ENCODE measurements at regions not wholly inside any gene's neighbourhood (a gene's known extent, or its start where the extent isn't known, plus 50 kb on each side); places are given as distances from the start of the nearest gene placed in this dataset.
A peak's percentile ranks its signal among the peaks of the same experiment; 100 is the strongest.

DNA sequence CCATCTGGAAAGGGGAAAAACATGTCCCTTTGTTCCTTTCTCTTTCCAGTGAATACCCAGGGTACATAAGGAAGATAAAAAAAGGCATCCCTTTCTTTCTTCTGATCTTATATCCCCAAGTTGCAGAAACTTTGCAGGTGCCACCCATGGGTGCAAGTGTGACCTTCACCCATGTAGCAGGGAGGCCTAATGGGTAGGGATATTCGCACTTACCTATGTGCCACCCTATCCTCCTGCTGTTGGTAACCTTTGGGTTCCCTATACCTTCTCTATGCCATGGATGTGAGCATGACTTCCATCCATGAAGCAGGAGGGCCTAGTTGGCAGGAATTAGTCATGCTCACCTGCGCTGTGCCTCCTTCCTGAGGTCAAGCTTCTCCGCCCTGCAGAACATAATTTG is 59.2 kb upstream of the C15orf39 start:
- intact Hi-C loops (cut with DNase I), result no loop called here
- Histone ChIP-seq H3K4me3 (no peak overlapping the region), H3K27me3 (no peaks in the 10 kb centered on the region), H3K9me3 (replicated peaks in 1 of 3) (peaks cover 0 to 32% (median 0%) of the 10 kb centered on the region in 3 donors), H3K27ac (no peak overlapping the region), H3K36me3 (replicated peaks in 1 of 2) (no peaks in the 10 kb centered on the region), H3K4me1 (replicated peaks in 1 of 2) (peaks cover 8 to 15% of the 10 kb centered on the region in 2 donors)
- 92 to 96% (median 94%) methylated on average over 3 of the region's 3 CpGs for WGBS, 4 donors
- TF ChIP-seq, protein P1, sequence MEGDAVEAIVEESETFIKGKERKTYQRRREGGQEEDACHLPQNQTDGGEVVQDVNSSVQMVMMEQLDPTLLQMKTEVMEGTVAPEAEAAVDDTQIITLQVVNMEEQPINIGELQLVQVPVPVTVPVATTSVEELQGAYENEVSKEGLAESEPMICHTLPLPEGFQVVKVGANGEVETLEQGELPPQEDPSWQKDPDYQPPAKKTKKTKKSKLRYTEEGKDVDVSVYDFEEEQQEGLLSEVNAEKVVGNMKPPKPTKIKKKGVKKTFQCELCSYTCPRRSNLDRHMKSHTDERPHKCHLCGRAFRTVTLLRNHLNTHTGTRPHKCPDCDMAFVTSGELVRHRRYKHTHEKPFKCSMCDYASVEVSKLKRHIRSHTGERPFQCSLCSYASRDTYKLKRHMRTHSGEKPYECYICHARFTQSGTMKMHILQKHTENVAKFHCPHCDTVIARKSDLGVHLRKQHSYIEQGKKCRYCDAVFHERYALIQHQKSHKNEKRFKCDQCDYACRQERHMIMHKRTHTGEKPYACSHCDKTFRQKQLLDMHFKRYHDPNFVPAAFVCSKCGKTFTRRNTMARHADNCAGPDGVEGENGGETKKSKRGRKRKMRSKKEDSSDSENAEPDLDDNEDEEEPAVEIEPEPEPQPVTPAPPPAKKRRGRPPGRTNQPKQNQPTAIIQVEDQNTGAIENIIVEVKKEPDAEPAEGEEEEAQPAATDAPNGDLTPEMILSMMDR (IDR thresholded peaks at IDR 0.05), result no peak
- peak in 1 of 7 donors; percentile 17 for DNase-seq

DNA sequence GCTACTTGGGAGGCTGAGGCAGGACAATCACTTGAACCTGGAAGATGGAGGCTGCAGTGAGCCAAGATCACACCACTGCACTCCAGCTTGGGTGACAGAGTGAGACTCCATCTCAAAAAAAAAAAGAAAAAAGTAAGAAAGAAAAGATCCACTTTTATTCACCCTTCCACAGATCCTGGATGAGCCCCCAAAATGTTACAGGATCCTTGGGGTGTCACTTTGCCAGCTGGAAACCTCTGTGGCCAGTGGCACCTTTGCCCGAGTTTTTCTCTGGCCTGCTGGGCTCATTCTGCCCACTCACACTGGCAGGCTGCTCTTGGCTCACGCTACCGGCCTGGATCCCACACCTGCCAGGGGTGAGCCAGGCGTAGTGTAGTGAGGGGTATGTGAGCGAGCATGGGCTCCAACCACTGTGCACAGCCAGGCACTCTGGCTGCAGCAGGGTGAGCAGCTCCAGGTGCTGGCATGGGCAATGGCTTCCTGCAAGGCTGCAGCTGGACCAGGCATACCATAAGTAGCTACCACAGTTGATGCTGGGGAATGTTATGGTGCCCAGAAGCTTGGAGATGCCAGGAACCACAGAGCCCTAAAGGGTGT is 57.8 kb upstream of the C15orf39 start:
- Histone ChIP-seq H3K4me1 (replicated peaks in 1 of 2) (peaks cover 8 to 15% of the 10 kb centered on the region in 2 donors), H3K4me3 (no peak overlapping the region), H3K9me3 (replicated peaks in 1 of 3) (peaks cover 0 to 32% (median 0%) of the 10 kb centered on the region in 3 donors), H3K36me3 (replicated peaks in 1 of 2) (no peaks in the 10 kb centered on the region), H3K27ac (no peak overlapping the region), H3K27me3 (no peaks in the 10 kb centered on the region)
- no peak for TF ChIP-seq POLR2A (IDR thresholded peaks at IDR 0.05)
- TF ChIP-seq, protein P1 (IDR thresholded peaks at IDR 0.05), result no peak
- no peak for DNase-seq
- intact Hi-C loops (cut with DNase I), result no loop called here
- 89 to 96% (median 91%) methylated on average over 5 of the region's 5 CpGs for WGBS, 4 donors

DNA sequence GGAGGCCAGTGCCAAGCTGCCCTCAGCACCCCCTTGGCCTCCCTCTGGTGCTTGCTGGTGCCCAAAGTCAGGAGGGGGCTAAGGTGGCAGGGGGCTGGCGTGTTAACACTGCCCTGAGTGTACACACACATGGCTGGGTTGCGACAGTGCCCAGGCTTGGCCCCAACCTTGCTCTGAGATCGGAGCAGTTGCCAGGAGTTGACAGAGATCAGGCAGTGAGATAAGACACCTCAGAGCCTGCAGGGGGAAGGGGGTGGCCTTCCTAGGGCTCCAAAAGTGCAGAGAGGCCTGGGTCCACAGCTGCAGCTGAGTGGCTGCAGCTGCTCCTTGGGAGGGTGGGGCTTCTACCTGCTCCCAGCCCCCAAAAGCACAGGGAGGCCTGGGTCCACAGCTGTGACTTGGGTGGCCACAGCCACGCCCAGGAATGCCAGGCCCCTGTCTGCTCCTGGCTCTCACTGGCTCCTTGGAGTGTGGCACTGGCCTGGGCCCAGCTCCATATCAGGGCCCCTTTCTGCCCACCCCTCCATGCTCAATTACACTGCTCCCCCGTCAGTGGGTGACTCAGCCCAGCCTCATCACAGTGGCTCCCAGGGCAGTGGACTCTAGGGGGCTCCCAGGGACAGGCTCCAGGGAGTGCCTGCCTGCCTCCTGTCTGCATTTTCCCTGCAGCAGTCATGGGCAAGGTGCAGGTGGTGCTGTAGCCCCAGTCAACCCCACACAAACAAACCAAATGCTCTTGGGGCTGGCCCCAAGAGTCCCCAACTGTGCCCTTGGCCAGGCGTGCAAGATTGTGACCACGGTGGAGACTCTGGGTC is 56.4 kb upstream of the C15orf39 start:
- Histone ChIP-seq H3K4me1 (replicated peaks in 1 of 2) (peaks cover 4 to 8% of the 10 kb centered on the region in 2 donors), H3K27me3 (no peaks in the 10 kb centered on the region), H3K9me3 (replicated peaks in 1 of 3) (peaks cover 0 to 32% (median 0%) of the 10 kb centered on the region in 3 donors), H3K27ac (no peak overlapping the region), H3K36me3 (replicated peaks in 1 of 2) (no peaks in the 10 kb centered on the region), H3K4me3 (no peak overlapping the region)
- TF ChIP-seq, protein P1 (IDR thresholded peaks at IDR 0.05), result no peak
- TF ChIP-seq POLR2A (IDR thresholded peaks at IDR 0.05), result no peak
- peak in 4 of 7 donors; percentile 32 to 66 (median 44) for DNase-seq
- intact Hi-C loops (cut with DNase I), result no loop called here
- 0 to 57% (median 39%) methylated on average over 1 to 7 of the region's 7 CpGs for WGBS, 4 donors

DNA sequence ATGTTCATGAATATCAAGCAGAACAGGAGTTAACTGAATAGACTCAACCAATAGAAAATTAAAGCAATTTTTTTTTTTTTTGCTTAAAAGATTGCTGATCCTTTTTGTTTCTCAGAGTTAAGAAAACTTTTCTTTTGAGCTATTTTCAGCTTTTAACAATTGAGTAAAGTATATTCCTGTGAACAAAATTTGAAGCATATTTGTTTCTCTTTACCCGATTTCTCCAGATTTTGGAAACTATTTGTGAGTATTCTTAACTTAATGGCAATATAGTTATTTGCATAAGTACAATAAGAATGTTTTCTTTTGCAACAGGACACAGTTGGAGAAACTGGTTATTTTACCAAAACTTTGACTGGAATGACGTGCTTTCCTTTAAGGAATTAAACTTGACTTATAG is 53.4 kb upstream of the C15orf39 start:
- intact Hi-C loops (cut with DNase I), result no loop called here
- 93 to 99% (median 95%) methylated on average over 2 of the region's 2 CpGs for WGBS, 4 donors
- peaks cover 0 to 18% (median 0%) of the 10 kb centered on the region in 3 donors for H3K9me3 ChIP-seq (replicated peaks in 1 of 3)

More for the DNA sequence above, 53.4 kb upstream of the C15orf39 start:
- H3K27ac ChIP-seq, result no peak overlapping the region
- H3K36me3 ChIP-seq (replicated peaks in 1 of 2), result no peaks in the 10 kb centered on the region
- no peak for DNase-seq
- TF ChIP-seq, protein P1 (IDR thresholded peaks at IDR 0.05), result no peak
- TF ChIP-seq POLR2A (IDR thresholded peaks at IDR 0.05), result no peak
- no peak overlapping the region for H3K4me3 ChIP-seq
- H3K27me3 ChIP-seq, result no peaks in the 10 kb centered on the region
- no peaks in the 10 kb centered on the region for H3K4me1 ChIP-seq (replicated peaks in 1 of 2)
